A673 (cell line): ENCODE measurements at regions not wholly inside any gene's neighbourhood (a gene's known extent, or its start where the extent isn't known, plus 50 kb on each side); places are given as distances from the start of the nearest gene placed in this dataset.

Experiments
- BruUV-seq: library from RNA; stranded (reverse); fragments of 400-500 nt; replicated peaks from 2 replicates; lab custom pipeline; 2021; lab: Mats Ljungman, UMichigan
- CTCF ChIA-PET: fragments of 300-600 bp; sonication (Branson Sonifier 250); formaldehyde crosslinking; loops from one replicate; lab custom pipeline; 2022; ENCODE audit warnings: antibody characterized with exemption; lab: Charles Lee
- POLR2A ChIA-PET: fragments of 300-600 bp; sonication (Branson Sonifier 250); formaldehyde crosslinking; loops from one replicate; lab custom pipeline; 2022; ENCODE audit warnings: antibody characterized with exemption; ENCODE audit not compliant: low non-redundant PET; lab: Charles Lee
- DNase-seq: peaks from one replicate; pipeline ENCODE4 v3.0.0-alpha.2; 2015; ENCODE audit warnings: low spot score
- H3K27ac ChIP-seq: fragments of 200-600 bp; sonication (generic); 2 replicates; pipeline ENCODE4 v1.5.1; 2016; ENCODE audit warnings: mixed run types, low read depth, mild to moderate bottlenecking, mixed read lengths, antibody characterized with exemption, low read length; ENCODE audit not compliant: poor library complexity, severe bottlenecking
- H3K27me3 ChIP-seq: fragments of 200-600 bp; sonication (generic); replicated peaks from 2 replicates; pipeline ENCODE4 v1.6.1; 2017; ENCODE audit warnings: mixed run types, low read depth, mild to moderate bottlenecking, mixed read lengths, antibody characterized with exemption, low read length; ENCODE audit not compliant: insufficient read depth, poor library complexity
- H3K36me3 ChIP-seq: fragments of 200-600 bp; sonication (generic); 2 replicates; pipeline ENCODE4 v1.6.1; 2016; ENCODE audit warnings: mixed run types, mild to moderate bottlenecking, mixed read lengths, antibody characterized with exemption, low read length; ENCODE audit not compliant: insufficient read depth, poor library complexity, severe bottlenecking
- H3K4me1 ChIP-seq: fragments of 200-600 bp; sonication (generic); 2 replicates; pipeline ENCODE4 v1.6.1; 2017; ENCODE audit warnings: mixed run types, mild to moderate bottlenecking, mixed read lengths, antibody characterized with exemption, low read length; ENCODE audit not compliant: insufficient read depth, poor library complexity, severe bottlenecking
- H3K4me3 ChIP-seq: fragments of 200-600 bp; sonication (generic); 2 replicates; pipeline ENCODE4 v1.5.1; 2016; ENCODE audit warnings: low read depth, mixed run types, mild to moderate bottlenecking, mixed read lengths, low read length; ENCODE audit not compliant: poor library complexity, severe bottlenecking
- H3K9me3 ChIP-seq: fragments of 200-600 bp; sonication (generic); 2 replicates; pipeline ENCODE4 v1.6.1; 2016; ENCODE audit warnings: mixed run types, low read depth, mild to moderate bottlenecking, mixed read lengths, antibody characterized with exemption, low read length; ENCODE audit not compliant: poor library complexity, severe bottlenecking
- EZH2 ChIP-seq: fragments of 200-600 bp; sonication (generic); IDR thresholded peaks from 2 replicates; pipeline ENCODE4 v1.6.1; 2017; ENCODE audit warnings: borderline replicate concordance, low read depth, mild to moderate bottlenecking, mixed read lengths, antibody characterized with exemption, low read length; ENCODE audit not compliant: poor library complexity, severe bottlenecking
- intact Hi-C: fragments of 100-400 bp; cut with micrococcal nuclease; formaldehyde crosslinking; loops from one replicate; pipeline ENCODE4 v1.10.0; 2022; ENCODE audit not compliant: unreplicated experiment
- TF ChIP-seq, protein P1 (sequence below): fragments of 300-800, 200-600 bp; sonication (generic); conservative IDR thresholded peaks from 2 replicates; pipeline ENCODE4 v1.5.1; 2017; ENCODE audit warnings: low read depth, mild to moderate bottlenecking, antibody characterized with exemption, low read length, moderate library complexity, mixed read lengths

DNA sequence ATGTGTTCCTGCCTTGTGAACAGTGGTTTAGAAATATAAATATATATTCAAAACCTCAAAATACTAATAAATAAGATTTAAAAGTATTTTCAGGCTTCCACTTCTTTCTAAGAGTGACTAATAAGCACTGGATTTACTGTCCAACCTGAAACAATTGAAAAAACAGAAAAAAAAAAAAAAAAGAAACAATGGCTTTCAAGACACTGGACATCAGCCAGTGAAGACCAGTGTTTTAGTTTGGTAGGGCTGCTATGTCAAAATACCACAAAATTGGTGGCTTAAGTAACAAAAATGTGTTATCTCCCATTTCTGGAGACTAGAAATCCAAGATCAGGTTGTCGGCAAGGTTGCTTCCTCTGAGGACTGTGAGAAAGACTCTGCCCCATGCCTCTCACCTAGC lies 101.4 kb upstream of the PDE7B start:
- BruUV-seq: no TSS peak
- Histone ChIP-seq H3K9me3 (no peaks in the 10 kb centered on the region), H3K36me3 (no peaks in the 10 kb centered on the region), H3K4me3 (no peak overlapping the region), H3K4me1 (no peaks in the 10 kb centered on the region), H3K27ac (no peak overlapping the region), H3K27me3 (peaks cover 42% of the 10 kb centered on the region)
- POLR2A ChIA-PET: no interaction called here
- TF ChIP-seq EZH2: no peak
- TF ChIP-seq, protein P1, sequence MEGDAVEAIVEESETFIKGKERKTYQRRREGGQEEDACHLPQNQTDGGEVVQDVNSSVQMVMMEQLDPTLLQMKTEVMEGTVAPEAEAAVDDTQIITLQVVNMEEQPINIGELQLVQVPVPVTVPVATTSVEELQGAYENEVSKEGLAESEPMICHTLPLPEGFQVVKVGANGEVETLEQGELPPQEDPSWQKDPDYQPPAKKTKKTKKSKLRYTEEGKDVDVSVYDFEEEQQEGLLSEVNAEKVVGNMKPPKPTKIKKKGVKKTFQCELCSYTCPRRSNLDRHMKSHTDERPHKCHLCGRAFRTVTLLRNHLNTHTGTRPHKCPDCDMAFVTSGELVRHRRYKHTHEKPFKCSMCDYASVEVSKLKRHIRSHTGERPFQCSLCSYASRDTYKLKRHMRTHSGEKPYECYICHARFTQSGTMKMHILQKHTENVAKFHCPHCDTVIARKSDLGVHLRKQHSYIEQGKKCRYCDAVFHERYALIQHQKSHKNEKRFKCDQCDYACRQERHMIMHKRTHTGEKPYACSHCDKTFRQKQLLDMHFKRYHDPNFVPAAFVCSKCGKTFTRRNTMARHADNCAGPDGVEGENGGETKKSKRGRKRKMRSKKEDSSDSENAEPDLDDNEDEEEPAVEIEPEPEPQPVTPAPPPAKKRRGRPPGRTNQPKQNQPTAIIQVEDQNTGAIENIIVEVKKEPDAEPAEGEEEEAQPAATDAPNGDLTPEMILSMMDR: no peak
- intact Hi-C loops: no loop called here
- no peak for DNase-seq
- CTCF ChIA-PET: no interaction called here

DNA sequence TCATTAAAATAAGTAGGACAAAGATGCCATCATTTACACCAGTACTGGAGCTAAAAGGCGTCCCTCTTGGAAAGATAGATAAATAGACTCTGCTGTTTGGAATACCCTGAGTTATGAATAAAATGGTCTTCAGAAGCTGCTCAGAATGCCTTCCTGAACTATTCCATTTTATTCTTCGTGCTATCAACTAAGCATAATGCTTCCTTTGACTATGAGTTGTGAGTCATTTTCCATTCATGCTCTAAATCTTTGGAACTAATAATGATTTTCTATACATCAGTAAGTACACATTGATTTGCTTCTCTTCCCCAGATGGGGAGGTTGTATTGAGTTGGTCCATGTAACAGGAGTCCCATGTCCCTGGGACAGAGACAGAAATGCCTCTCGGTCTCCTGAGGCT lies 98.3 kb upstream of the PDE7B start:
- Histone ChIP-seq H3K4me1 (no peaks in the 10 kb centered on the region), H3K4me3 (no peak overlapping the region), H3K27me3 (peaks cover 37% of the 10 kb centered on the region), H3K27ac (no peak overlapping the region), H3K9me3 (no peaks in the 10 kb centered on the region), H3K36me3 (no peaks in the 10 kb centered on the region)
- no peak for TF ChIP-seq EZH2
- TF ChIP-seq, protein P1: no peak
- no peak for DNase-seq
- POLR2A ChIA-PET: no interaction called here
- CTCF ChIA-PET: no interaction called here
- intact Hi-C loops: no loop called here
- BruUV-seq: no TSS peak

DNA sequence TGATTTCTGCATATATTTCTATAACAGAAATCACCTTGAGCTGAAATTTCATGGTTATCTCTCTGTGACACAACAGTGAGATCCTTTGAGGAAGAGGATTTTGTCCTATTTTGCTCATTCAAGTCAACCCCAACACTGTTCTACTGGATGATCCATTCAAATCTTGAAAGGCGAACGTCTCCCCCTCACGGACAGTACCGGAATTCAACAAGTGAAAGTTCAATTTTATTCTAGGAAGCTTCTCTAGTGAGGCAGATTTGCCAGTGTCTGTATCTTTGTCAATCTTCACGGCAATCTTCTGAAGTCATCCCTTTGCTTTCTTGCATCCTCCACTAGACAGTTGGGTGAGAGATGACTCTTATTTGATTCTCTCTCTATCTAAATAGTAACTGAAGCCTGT lies 91.7 kb upstream of the PDE7B start:
- TF ChIP-seq, protein P1: peak; percentile 52
- no peak for TF ChIP-seq EZH2
- H3K4me3 ChIP-seq: no peak overlapping the region
- intact Hi-C loops: loop anchor here (1.0 to 5.0 kb wide), 2 partner anchors 84 to 223 kb away; no protein-coding TSS in a partner anchor
- H3K36me3 ChIP-seq: no peaks in the 10 kb centered on the region
- CTCF ChIA-PET: interaction anchor here (1.2 to 1.5 kb wide), 2 partner anchors 9 to 150 kb away, joined by 3 read pairs; no protein-coding TSS in a partner anchor
- H3K4me1 ChIP-seq: no peaks in the 10 kb centered on the region
- H3K27me3 ChIP-seq: peaks cover 10% of the 10 kb centered on the region
- no TSS peak for BruUV-seq
- POLR2A ChIA-PET: no interaction called here
- no peaks in the 10 kb centered on the region for H3K9me3 ChIP-seq
- H3K27ac ChIP-seq: no peak overlapping the region
- DNase-seq: peak; percentile 59
